Activated naive CD4-positive, alpha-beta T cell treated with Interleukin-2 at 50 U/mL for 16 hours (primary cell): ENCODE measurements at regions not wholly inside any gene's neighbourhood (a gene's known extent, or its start where the extent isn't known, plus 50 kb on each side); places are given as distances from the start of the nearest gene placed in this dataset.
"Not testable (repeated sequence)": the region's sequence is repeated elsewhere in the genome, so short reads cannot be mapped to it uniquely, and the experiment has no call there.

ENCODE experiments used
- DNase-seq: peaks from one replicate; pipeline ENCODE4 v3.0.0-alpha.2; 2020

GRCh38 chr15:95021816-95022215 lies 790.5 kb downstream of the MCTP2 start:
- DNase-seq, result no peak

GRCh38 chr15:95024351-95024750 lies 793.0 kb downstream of the MCTP2 start:
- DNase-seq, result no peak

GRCh38 chr15:95025924-95026728 lies 794.8 kb downstream of the MCTP2 start:
- no peak for DNase-seq

- DNase-seq, result no peak
These were observed 796.6 kb downstream of the MCTP2 start for GRCh38 chr15:95027981-95028380.

- no peak for DNase-seq
These were observed 800.8 kb downstream of the MCTP2 start for GRCh38 chr15:95032156-95032555.

- DNase-seq, result no peak
These were observed 803.7 kb downstream of the MCTP2 start for GRCh38 chr15:95035106-95035505.

- no peak for DNase-seq
These were observed 809.9 kb downstream of the MCTP2 start for GRCh38 chr15:95041297-95041696.

GRCh38 chr15:95043236-95043932 lies 812.0 kb downstream of the MCTP2 start:
- not testable (repeated sequence) for DNase-seq

- no peak for DNase-seq
These were observed 812.6 kb downstream of the MCTP2 start for GRCh38 chr15:95043933-95044313.

- no peak for DNase-seq
These were observed 813.5 kb downstream of the MCTP2 start for GRCh38 chr15:95044745-95045417.

- DNase-seq, result no peak
These were observed 820.5 kb downstream of the MCTP2 start for GRCh38 chr15:95051861-95052260.

- DNase-seq, result no peak
These were observed 828.1 kb downstream of the MCTP2 start for GRCh38 chr15:95059346-95059905.

GRCh38 chr15:95068701-95069521 lies 837.5 kb downstream of the MCTP2 start:
- DNase-seq, result no peak

GRCh38 chr15:95075792-95076677 lies 844.7 kb downstream of the MCTP2 start:
- DNase-seq, result no peak

- DNase-seq, result no peak
These were observed 845.3 kb downstream of the MCTP2 start for GRCh38 chr15:95076678-95076990.

GRCh38 chr15:95078003-95078402 lies 846.6 kb downstream of the MCTP2 start:
- no peak for DNase-seq

GRCh38 chr15:95080228-95080627 lies 848.9 kb downstream of the MCTP2 start:
- not testable (repeated sequence) for DNase-seq

GRCh38 chr15:95085056-95085455 lies 853.7 kb downstream of the MCTP2 start:
- DNase-seq, result no peak

- DNase-seq, result no peak
These were observed 855.3 kb downstream of the MCTP2 start for GRCh38 chr15:95086531-95087252.

- no peak for DNase-seq
These were observed 855.9 kb downstream of the MCTP2 start for GRCh38 chr15:95087253-95087609.

GRCh38 chr15:95091444-95091843 lies 860.1 kb downstream of the MCTP2 start:
- DNase-seq, result no peak
